NCI-H2107 treated with DMSO at 0.1 percent for 48 hours (cell line): ENCODE measurements at regions not wholly inside any gene's neighbourhood (a gene's known extent, or its start where the extent isn't known, plus 50 kb on each side); places are given as distances from the start of the nearest gene placed in this dataset.
"Not testable (repeated sequence)": the region's sequence is repeated elsewhere in the genome, so short reads cannot be mapped to it uniquely, and the experiment has no call there.

Experiments
- DNase-seq: peaks from one replicate; lab custom pipeline; 2025; ENCODE audit not compliant: unreplicated experiment; lab: John Stamatoyannopoulos, UW

DNA sequence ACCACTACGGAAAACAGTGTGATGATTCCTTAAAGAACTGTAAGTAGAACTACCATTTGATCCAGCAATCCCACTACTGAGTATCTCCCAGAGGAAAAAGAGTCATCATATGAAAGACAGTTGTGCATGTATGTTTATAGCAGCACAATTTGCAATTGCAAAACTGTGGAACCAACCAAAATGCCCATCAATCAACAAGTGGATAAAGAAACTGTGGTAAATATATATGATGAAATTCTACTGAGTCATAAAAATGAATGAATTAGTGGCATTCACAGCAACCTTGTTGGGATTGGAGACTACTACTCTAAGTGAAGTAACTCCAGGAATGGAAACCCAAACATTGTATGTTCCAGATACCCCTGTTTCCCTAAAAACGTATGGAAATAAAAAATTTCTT lies 337.0 kb upstream of the PTBP2 start:
- DNase-seq = no peak

DNA sequence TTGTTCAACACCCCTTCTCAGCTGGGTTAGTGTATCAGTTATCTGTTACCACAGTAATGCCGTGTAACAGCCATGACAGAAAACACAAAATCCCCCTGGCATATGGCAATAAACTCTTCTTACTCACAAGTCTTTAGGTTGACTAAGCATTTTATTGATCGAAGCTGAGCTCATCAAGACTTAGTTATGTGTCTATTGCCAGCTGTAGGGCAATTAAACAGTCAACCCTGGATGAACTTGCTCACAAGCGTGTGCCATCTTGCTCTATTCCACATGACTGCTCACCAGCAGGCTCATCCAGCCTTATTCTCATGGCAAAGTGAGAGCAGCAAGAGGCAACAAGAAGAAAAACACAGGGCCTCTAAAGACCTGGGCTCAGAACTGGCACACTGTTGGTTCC lies 333.8 kb upstream of the PTBP2 start:
- no peak for DNase-seq

DNA sequence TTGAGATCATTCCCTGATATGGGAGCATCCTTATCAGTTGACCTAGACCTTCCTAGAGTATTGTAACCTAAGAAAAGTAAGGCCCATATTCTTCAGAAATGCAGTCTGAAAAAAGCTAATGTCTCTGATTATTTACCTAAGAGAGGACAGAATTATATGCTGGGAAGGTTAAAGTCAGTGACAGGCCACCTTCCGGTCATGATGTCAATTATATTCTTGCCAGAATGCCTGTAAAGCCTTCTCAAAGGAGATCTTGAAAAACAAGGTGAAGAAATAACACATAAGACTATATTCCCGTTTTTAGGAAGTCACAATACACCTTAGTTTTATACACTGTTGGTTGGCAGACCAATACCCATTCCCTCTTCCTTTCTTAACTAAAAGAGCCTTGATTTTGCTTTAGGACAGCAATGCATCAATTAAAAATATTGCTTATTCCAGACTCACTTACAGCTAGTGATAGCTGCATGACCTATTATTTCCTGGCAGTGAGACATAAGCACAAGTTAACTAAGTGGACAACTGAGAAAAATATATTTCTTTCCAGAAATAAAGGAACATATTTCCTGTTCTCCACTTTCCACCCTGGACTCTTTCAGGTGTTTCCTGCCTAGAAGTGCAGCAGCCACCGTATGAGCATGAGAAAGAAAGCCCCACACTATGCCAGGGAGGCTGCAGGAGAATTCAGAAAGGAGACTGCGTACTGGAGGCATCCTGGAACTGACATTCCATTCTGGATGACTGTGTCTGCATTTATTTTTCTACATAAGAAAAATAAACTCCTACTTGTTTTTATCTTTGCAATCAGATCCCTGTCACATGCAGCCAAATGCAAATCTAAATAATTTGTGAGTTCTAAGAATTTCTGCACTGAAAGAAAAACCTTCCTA lies 332.9 kb upstream of the PTBP2 start:
- no peak for DNase-seq

DNA sequence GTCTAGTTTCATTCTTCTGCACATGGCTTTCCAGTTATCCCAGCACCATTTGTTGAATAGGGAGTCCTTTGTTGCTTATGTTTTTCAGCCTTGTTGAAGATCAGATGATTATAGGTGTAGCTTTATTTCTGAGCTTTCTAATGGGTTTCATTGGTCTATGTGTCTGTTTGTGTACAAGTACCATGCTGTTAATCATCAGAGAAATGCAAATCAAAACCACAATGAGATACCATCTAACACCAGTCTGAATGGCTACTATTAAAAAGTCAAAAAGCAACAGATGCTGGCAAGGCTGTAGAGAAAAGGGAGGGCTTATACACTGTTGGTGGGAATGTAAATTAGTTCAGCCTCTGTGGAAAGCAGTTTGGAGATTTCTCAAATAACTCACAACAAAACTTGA lies 321.5 kb upstream of the PTBP2 start:
- DNase-seq = no peak

DNA sequence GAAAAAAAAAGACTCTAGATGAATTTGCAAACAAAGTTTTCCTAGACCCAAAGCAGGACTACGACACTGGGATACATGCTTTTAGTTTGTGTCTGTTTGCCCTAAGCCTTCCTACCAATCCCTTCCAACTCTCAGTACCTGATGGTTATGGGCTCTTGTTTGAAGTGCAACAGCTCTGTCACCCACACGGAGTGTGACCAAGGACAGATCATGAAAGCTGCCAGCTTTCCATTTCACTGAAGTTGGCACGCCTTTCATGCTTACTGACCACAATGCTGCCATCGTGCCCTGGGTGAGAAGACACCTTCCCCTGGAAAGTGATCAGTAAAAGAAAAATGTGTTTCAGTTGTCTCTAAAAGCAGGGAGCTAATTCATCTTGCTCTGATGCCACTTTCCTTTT lies 312.5 kb upstream of the PTBP2 start:
- DNase-seq = no peak

DNA sequence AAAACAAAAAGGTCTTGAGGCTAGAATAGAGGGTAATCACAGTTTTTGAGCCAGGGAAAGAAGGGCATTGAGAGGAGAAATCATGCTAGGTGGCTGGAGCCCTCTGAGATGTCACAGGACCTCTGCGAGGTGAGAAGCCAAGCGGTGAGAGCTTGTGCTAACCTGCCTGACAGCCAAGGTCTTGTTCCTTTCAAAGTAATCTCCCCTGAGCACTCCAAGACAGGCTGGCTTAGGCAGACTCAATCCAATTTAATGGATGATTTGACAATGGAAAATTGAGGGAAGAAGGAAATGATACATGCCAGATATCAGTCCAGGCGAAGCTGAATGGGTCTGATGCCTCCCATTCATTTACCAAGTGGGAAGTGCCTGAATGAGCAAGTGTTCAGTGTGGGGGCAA lies 311.9 kb upstream of the PTBP2 start:
- DNase-seq = no peak

DNA sequence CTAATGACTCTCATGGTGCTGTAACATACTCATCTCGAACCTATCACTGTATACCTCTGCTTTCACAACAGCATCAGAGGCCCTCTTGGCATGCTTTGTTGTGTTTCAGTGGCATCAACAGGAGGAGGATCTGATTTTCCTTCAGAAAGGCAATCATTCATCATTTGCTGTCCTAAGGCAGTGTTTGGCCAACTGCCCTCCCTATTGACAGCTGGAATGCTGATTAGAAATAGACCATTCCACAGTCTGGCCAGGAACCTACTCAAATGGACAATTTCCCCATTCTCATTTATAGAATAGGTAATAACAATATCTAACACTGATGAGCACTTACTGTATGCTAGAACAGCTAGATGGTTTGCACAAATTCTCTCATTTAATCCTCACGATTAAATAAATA lies 310.6 kb upstream of the PTBP2 start:
- DNase-seq = no peak

DNA sequence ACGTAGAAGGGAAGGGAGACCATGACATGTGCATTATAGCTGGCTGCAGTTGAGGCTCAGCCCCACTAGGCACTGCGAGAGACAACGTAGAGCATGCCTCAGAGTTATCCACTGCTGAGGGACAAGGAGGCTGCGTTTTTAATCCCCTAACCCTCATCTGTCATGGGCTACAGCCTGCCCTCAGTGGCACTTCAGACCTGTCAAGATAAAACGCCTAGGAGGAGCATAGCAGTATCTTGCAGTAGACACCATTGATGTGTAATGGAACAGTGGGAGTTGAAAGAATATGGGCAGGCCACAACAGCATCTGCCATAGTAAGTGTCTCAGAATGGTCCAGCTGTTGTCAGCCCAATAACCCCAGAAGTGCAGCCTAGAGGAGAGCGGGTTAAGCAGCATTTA lies 307.0 kb upstream of the PTBP2 start:
- DNase-seq = no peak

DNA sequence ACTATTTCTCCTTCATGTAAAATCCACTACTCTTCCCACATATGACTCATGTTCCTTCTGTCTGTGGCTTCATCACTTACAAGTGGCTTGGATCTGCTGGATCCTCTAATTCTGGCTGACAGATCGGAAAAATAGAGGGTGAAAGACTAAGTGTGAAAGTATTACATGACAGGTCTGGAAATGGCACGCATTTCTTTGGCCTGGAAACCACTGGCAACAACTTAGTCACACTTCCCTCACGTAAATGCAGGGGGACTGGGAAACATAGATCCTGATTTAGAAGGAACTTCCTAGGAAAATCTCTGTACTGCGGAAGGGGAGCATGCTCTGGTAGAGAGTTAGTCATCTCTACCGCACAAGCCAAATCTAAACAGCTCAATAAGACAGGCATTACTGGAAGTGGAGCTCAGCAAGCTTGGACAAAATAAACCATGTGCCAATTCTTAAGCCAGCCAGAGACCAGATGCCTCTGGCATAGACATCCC lies 305.4 kb upstream of the PTBP2 start:
- DNase-seq = no peak

DNA sequence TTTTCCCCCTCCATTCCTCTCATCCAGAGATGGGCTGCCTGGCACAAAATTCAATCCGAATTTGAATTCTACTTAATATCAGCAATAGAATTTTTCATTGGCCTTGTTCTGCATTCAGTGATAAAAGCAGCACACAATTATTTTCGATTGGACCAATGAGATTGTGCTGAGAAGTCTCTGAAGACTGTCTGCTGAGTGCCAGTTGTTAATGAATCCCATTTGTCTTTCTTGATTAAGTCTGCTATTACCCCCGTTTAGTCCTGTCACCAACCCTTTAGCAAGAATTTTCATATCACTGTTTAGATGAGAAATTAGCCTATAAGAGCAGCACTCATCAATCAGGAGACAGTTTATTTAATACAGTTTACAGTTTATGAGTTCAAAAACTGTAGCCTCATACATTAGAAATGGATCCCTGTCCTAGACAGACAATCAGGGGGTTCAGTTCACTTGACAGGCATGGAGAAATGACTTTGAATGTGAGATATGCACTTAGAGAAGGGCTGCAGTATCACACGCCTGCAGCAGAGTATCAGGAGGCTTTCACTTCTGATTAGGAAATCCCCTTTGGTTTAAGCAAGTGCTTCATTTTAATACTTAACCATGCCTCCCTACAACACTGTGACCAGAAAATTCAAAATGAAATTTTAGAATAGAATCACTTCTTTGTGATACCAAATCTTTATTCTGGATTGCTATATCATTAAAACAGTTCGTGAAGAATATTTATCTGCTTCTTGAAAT lies 304.7 kb upstream of the PTBP2 start:
- no peak for DNase-seq

DNA sequence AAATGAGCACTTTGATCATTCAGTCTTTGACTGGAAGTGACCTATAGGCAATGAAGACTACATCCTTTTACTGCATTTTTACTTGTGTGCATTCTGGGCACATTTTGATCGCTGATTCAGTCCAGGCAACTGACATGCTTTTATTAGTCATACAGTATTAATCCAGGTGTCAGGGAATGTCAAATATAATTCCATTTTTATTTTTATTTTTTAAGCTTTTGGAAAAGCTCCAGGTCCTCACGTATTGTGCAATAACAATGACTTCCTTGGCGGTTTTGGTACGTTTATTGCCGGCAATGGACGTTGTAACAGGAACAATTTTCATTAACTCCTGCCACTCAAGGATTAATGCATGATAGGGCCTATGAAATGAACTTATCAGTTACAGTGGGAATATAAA lies 302.6 kb upstream of the PTBP2 start:
- no peak for DNase-seq

DNA sequence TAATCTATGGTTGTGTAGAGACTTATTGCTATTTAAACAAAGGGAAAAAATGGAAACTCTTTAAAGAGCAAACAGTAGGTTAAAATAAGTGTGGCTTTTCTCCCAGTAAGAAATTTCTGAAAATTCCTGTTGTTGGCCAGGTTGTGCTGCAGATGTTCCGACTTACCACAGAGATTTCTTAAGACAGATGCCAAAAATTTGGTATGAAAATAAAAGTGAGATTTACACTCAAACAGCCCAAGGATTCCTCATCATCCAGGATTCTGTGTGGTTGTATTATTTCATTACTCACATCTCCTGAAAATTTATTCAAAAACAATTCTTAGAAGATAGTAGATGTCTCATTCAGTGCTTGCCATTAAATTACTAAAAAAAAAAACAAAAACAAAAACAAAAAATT lies 296.7 kb upstream of the PTBP2 start:
- DNase-seq = no peak

DNA sequence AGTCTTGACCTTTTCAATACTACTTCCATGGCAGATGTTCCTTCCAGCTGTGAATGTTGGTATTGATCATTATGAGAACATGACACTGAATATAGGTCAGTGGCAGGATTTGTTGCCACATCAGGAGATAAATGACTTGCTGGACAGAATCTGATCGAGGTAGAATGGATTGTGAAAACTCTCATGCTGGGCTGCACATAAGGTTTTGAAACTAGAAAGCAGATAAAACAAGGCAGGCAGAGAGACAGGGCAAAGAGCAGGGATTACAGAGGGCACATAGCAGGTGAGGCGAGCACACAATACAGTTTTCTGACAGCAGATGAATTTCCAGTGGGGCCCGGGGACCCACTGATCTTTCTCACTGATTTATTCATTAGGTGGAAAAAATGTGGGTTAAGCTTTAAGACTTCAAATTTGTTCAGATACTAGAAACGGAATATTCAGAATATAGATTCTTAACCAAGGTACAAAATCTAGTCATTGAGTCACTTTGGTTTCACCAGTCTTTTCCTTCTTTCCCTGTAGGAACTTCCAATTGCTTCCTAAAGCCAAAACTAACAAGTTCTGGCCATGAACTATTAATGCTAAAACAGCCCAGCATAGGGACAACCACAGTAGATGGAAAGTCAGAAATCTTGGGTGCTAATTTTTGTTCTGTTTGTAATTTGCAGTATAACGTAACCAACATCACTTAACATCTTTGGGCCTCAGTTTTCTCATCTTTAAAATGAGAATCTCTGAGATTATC lies 296.0 kb upstream of the PTBP2 start:
- no peak for DNase-seq

DNA sequence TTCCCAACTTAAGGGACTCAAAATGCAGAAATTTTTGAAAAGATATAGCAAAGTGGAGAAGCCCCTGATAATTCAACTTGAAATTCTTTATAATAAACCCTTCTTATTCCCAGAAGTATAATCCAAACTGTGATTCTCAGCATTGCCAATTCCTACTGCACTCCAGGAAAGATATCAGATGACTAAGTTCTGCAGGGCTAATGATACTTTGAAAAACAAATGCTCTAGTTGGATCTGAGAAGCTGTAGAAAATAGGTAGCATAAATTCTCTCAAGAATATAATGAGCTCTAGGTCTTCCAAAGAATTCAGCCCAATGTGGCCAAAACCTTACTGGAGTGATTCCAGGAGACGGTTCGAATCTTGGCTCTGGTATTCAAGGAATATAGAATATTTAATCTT lies 294.0 kb upstream of the PTBP2 start:
- no peak for DNase-seq

DNA sequence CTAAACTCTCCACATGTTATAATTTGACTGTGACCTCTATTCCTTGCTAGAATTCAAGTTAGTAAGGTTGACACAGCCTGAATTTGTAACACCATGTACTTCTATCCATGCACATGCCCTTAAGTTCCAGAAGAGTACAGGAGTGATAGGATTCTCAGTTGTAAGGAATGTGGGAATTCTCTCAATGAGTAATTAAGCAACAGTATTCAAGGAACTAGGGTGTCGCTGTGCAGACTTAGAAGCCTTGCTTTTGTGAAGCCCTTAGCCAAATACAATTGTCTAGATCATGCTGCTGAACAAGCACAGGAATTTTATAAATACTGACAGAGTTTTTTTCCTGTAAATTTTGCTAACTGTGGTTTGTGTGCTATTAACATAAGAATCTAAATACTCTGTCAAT lies 276.3 kb upstream of the PTBP2 start:
- DNase-seq = no peak

DNA sequence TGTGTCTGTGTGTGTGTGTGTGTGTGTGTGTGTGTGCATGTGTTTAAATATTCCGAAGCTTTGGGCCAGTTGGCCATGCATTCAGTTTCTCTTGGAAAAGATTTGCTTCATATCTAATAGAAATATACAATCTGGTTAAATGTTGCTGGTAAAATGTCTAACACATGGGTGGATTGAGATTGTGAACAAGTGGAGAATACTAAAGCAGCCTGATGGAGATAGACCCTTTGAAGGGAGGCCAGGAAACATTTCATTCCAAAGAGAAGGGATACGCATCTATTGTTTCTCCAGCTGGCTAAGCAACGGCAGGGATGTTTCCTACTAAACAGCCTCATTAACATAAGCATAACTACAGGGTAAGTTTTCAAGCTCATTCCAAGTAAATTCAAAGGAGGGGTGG lies 257.5 kb upstream of the PTBP2 start:
- DNase-seq = no peak

DNA sequence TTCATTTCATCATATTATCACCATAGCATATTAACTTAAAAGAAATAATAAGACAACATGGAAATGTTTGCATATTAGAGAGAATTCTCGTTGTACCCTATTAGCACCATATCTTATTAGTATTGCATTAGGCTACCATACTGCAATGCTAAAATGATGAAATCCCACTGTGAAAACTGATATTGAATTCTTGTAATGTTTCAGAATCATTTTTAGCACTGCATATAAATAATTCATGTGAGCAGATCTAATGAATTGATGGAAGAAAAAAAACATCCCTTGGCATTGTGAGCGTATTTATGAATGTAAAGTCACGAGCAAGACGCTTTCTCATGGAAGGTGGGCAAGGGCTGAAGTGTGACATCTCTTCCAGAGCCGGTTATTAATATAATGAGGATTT lies 257.1 kb upstream of the PTBP2 start:
- DNase-seq = no peak

DNA sequence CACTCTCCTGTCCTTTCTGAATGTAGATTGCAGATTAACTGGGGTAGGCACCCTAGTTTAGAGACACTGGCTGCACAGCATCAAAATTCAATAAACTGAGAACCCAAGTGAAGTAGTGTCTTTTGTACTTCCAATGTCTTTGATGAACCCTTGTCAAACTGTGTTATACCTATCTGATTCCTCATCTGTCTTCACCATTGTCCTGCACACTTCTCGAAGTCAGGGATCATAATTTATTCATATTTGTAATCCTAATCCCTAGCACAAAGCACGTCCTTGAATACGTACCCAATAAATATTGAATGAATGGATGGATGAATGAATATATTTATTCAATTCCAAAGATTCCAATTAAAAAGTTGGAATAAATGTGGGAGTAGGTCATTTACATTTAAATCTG lies 256.6 kb upstream of the PTBP2 start:
- DNase-seq = no peak

DNA sequence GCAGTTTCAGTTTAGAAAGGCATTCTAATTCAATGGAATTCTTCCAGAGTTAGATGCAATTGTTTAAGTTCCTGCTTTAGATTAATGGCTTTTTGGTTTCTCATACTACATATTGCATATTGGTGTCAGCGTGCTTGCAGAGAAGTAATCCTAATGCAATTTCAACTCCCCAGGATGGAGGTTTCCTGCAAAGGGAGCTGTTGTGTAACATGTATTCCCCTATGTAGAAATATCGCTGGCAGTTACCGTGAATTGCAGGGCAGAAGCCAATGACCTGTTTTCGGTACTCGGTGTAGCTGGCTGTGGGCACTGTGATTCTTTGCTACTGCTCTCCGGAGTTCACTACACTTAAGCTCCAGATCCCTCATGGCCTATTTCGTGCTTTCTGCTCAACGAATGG lies 256.1 kb upstream of the PTBP2 start:
- no peak for DNase-seq

DNA sequence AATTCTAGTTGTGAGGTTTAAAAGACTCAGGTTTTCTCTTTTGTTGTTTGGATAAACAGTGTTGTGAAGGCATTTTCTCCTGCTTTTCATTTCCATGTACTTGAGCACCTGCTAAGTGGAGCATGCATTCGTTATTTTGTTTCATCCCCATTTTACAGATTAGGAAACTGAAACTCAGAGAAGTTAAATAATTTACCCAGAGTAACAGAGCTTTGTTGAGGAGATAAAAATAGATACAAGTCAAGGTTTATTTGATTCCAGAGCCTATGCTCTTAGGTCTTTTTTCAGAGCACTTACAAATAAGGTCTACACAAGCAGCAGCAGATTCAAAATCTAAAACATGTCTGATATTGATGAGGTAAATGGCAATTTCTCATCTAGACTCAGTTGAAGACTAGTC lies 254.7 kb upstream of the PTBP2 start:
- DNase-seq = no peak

DNA sequence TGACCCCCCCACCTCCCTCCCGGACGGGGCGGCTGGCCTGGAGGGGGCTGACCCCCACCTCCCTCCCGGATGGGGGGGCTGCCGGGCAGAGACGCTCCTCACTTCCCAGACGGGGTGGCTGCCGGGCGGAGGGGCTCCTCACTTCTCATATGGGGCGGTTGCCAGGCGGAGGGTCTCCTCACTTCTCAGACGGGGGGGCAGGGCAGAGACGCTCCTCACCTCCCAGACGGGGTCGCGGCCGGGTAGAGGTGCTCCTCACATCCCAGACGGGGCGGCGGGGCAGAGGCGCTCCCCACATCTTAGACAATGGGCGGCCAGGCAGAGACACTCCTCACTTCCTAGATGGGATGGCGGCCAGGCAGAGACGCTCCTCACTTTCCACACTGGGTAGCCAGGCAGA lies 251.9 kb upstream of the PTBP2 start:
- not testable (repeated sequence) for DNase-seq

DNA sequence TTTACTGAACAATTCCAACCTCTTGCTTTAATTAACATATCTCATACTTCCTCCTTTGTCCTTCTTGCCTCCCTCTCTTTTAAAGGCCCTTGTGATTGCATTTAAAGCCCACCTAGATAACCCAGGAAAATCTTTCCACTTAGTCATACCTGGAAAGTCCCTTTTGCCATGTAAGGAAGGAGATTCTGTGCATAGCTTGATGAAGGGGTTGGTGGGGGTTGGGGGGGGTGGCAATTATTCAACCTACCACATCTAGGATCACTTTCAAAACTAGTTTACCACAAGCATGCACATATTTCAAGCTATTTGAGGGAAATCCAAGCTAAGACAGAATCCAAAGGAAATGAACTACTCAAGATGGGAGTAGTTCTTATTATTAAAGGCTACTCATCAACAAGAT lies 249.1 kb upstream of the PTBP2 start:
- DNase-seq = no peak
